ENCODE measurements at regions not wholly inside any gene's neighbourhood (a gene's known extent, or its start where the extent isn't known, plus 50 kb on each side); places are given as distances from the start of the nearest gene placed in this dataset.

DNA sequence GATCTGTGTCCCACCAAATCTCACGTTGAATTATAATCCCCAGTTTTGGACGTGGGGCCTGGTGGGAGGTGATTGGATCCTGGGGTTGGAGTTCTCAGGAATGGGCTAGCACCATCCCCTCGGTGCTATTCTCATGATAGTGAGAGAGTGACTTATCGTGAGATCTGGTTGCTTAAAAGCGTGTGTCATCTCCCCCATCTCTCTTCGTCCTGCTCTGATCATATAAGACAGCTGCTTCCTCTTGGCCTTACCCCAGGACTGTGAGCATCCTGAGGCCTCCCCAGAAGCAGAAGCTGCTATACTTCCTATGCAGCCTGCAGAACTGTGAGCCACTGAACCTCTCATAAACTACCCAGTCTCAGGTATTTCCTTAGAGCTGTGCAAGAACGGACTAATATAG lies 163.7 kb upstream of the NDUFV2 start:
- no peak for FAIRE-seq
- Histone ChIP-seq H3K9me1 (ENCODE audit: control insufficient read depth, extremely low read depth, insufficient read depth, low read length) (no peaks in the 10 kb centered on the region), H2AFZ (ENCODE audit: control insufficient read depth, low read length) (no peak overlapping the region), H3K4me3 (ENCODE audit: control insufficient read depth in 2 of 3, extremely low read depth in 1 of 3, insufficient read depth in 2 of 3, low read depth in 1 of 3, low read length in 3 of 3) (no peak overlapping the region), H3K27ac (ENCODE audit: control insufficient read depth, insufficient read depth, low read length) (no peak overlapping the region), H3K4me2 (ENCODE audit: control insufficient read depth, extremely low read depth, insufficient read depth, low read depth, low read length) (no peak overlapping the region), H3K36me3 (ENCODE audit: control insufficient read depth in 2 of 2, extremely low read depth in 1 of 2, insufficient read depth in 2 of 2, low read length in 2 of 2) (no peaks in the 10 kb centered on the region), H3K4me1 (ENCODE audit: control insufficient read depth, extremely low read depth, insufficient read depth, low read length) (peaks cover 19% of the 10 kb centered on the region), H4K20me1 (ENCODE audit: control insufficient read depth, extremely low read depth, insufficient read depth, low read length) (no peaks in the 10 kb centered on the region), H3K27me3 (ENCODE audit: control insufficient read depth, extremely low read depth, insufficient read depth, low read length) (no peaks in the 10 kb centered on the region), H3K9ac (ENCODE audit: control insufficient read depth, extremely low read depth, insufficient read depth, low read length) (no peak overlapping the region), H3K79me2 (ENCODE audit: control insufficient read depth, insufficient read depth, low read length) (no peaks in the 10 kb centered on the region), H3K9me3 (ENCODE audit: control insufficient read depth, low read depth, low read length) (no peaks in the 10 kb centered on the region)
- no peak for DNase-seq (ENCODE audit: low read depth, low spot score)
- TF ChIP-seq CTCF (optimal IDR thresholded peaks at IDR 0.05 in 1 of 3, IDR thresholded peaks at IDR 0.05 in 1 of 3, conservative IDR thresholded peaks at IDR 0.05 in 1 of 3; ENCODE audit: extremely low read depth in 1 of 3, insufficient read depth in 2 of 3, low read length in 3 of 3) (no peak), EZH2 (IDR thresholded peaks at IDR 0.05; ENCODE audit: low read length) (no peak)
- dilution Hi-C loops (cut with MboI; ENCODE audit: extremely low pct_ligation_motif_present, low sequenced_read_pairs): no loop called here

DNA sequence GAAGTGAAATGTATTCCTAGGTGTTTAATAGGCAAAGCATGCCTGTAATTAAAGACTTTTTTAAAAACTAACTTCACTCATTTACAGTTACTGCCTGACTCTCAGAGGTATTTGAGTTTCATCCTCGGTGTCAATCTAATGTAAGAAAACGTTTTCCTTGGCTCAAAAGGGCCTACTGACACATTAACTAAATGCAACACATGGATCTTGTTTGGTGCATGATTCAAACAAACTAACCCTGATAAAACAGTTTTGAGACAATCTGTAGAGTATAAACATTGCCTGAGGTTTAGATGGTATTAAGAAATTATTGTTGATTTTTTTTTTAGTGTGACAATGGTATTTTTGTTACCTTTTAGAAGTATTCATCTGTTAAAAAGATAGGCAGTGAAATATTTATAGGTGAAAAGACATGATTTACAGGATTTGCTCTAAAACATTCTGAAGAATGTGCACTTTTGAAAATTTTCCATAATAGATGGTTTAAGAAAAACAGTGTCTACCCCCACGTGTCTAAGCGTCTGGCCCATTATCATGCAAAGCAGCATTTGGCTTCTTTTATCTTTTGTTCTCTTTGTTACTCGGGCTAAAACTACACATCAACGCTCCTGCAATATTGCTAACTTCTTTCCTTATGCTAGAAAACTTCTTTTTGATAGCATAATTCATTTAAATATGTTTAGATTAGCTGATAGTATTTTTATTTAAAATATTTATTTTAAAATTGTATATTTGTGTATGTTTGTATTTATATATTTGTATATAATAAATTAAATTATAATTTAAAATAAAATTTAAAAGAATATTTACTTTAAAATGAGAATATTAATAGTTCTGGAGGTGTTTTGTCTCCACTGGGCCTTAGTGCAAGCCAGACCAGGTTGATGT lies 160.2 kb upstream of the NDUFV2 start:
- TF ChIP-seq CTCF (optimal IDR thresholded peaks at IDR 0.05 in 1 of 3, IDR thresholded peaks at IDR 0.05 in 1 of 3, conservative IDR thresholded peaks at IDR 0.05 in 1 of 3; ENCODE audit: extremely low read depth in 1 of 3, insufficient read depth in 2 of 3, low read length in 3 of 3) (no peak), EZH2 (IDR thresholded peaks at IDR 0.05; ENCODE audit: low read length) (no peak)
- no peak for DNase-seq (ENCODE audit: low read depth, low spot score)
- Histone ChIP-seq H3K9me1 (ENCODE audit: control insufficient read depth, extremely low read depth, insufficient read depth, low read length) (no peaks in the 10 kb centered on the region), H3K9me3 (ENCODE audit: control insufficient read depth, low read depth, low read length) (peaks cover 4% of the 10 kb centered on the region), H3K4me1 (ENCODE audit: control insufficient read depth, extremely low read depth, insufficient read depth, low read length) (peaks cover 24% of the 10 kb centered on the region), H3K79me2 (ENCODE audit: control insufficient read depth, insufficient read depth, low read length) (no peaks in the 10 kb centered on the region), H3K4me3 (ENCODE audit: control insufficient read depth in 2 of 3, extremely low read depth in 1 of 3, insufficient read depth in 2 of 3, low read depth in 1 of 3, low read length in 3 of 3) (no peak overlapping the region), H4K20me1 (ENCODE audit: control insufficient read depth, extremely low read depth, insufficient read depth, low read length) (no peaks in the 10 kb centered on the region), H3K4me2 (ENCODE audit: control insufficient read depth, extremely low read depth, insufficient read depth, low read depth, low read length) (no peak overlapping the region), H3K9ac (ENCODE audit: control insufficient read depth, extremely low read depth, insufficient read depth, low read length) (no peak overlapping the region), H3K27me3 (ENCODE audit: control insufficient read depth, extremely low read depth, insufficient read depth, low read length) (no peaks in the 10 kb centered on the region), H3K36me3 (ENCODE audit: control insufficient read depth in 2 of 2, extremely low read depth in 1 of 2, insufficient read depth in 2 of 2, low read length in 2 of 2) (no peaks in the 10 kb centered on the region), H2AFZ (ENCODE audit: control insufficient read depth, low read length) (no peak overlapping the region), H3K27ac (ENCODE audit: control insufficient read depth, insufficient read depth, low read length) (no peak overlapping the region)
- no peak for FAIRE-seq
- dilution Hi-C loops (cut with MboI; ENCODE audit: extremely low pct_ligation_motif_present, low sequenced_read_pairs): no loop called here
